ENCODE measurements at regions not wholly inside any gene's neighbourhood (a gene's known extent, or its start where the extent isn't known, plus 50 kb on each side); places are given as distances from the start of the nearest gene placed in this dataset.
A peak's percentile ranks its signal among the peaks of the same experiment; 100 is the strongest.

GRCh38 chr12:115341442-115341841 lies 657.5 kb upstream of the TBX3 start:
- DNase-seq (ENCODE audit: low read depth): peak; percentile 96
- no peak for TF ChIP-seq CTCF (IDR thresholded peaks at IDR 0.05; ENCODE audit: insufficient read depth, low read length, poor library complexity, severe bottlenecking)
- Histone ChIP-seq H3K4me3 (ENCODE audit: low read depth, low read length) (no peak overlapping the region), H3K27me3 (ENCODE audit: control insufficient read depth, insufficient read depth, low read length) (no peaks in the 10 kb centered on the region), H3K36me3 (ENCODE audit: control insufficient read depth, insufficient read depth, low read length) (no peaks in the 10 kb centered on the region)

GRCh38 chr12:115338566-115339294 lies 654.8 kb upstream of the TBX3 start:
- TF ChIP-seq CTCF (IDR thresholded peaks at IDR 0.05; ENCODE audit: insufficient read depth, low read length, poor library complexity, severe bottlenecking): no peak
- Histone ChIP-seq H3K36me3 (ENCODE audit: control insufficient read depth, insufficient read depth, low read length) (no peaks in the 10 kb centered on the region), H3K4me3 (ENCODE audit: low read depth, low read length) (no peak overlapping the region), H3K27me3 (ENCODE audit: control insufficient read depth, insufficient read depth, low read length) (no peaks in the 10 kb centered on the region)
- no peak for DNase-seq (ENCODE audit: low read depth)

- Histone ChIP-seq H3K36me3 (ENCODE audit: control insufficient read depth, insufficient read depth, low read length) (no peaks in the 10 kb centered on the region), H3K27me3 (ENCODE audit: control insufficient read depth, insufficient read depth, low read length) (no peaks in the 10 kb centered on the region), H3K4me3 (ENCODE audit: low read depth, low read length) (no peak overlapping the region)
- peak; percentile 73 for DNase-seq (ENCODE audit: low read depth)
- no peak for TF ChIP-seq CTCF (IDR thresholded peaks at IDR 0.05; ENCODE audit: insufficient read depth, low read length, poor library complexity, severe bottlenecking)
These were observed 653.9 kb upstream of the TBX3 start for GRCh38 chr12:115337693-115338543.

- Histone ChIP-seq H3K36me3 (ENCODE audit: control insufficient read depth, insufficient read depth, low read length) (no peaks in the 10 kb centered on the region), H3K4me3 (ENCODE audit: low read depth, low read length) (no peak overlapping the region), H3K27me3 (ENCODE audit: control insufficient read depth, insufficient read depth, low read length) (no peaks in the 10 kb centered on the region)
- no peak for TF ChIP-seq CTCF (IDR thresholded peaks at IDR 0.05; ENCODE audit: insufficient read depth, low read length, poor library complexity, severe bottlenecking)
- no peak for DNase-seq (ENCODE audit: low read depth)
These were observed 652.5 kb upstream of the TBX3 start for GRCh38 chr12:115336506-115336905.

- TF ChIP-seq CTCF (IDR thresholded peaks at IDR 0.05; ENCODE audit: insufficient read depth, low read length, poor library complexity, severe bottlenecking): no peak
- DNase-seq (ENCODE audit: low read depth): no peak
These were observed 651.6 kb upstream of the TBX3 start for GRCh38 chr12:115335594-115335993.

More at GRCh38 chr12:115335594-115335993, 651.6 kb upstream of the TBX3 start:
- Histone ChIP-seq H3K36me3 (ENCODE audit: control insufficient read depth, insufficient read depth, low read length) (no peaks in the 10 kb centered on the region), H3K27me3 (ENCODE audit: control insufficient read depth, insufficient read depth, low read length) (no peaks in the 10 kb centered on the region), H3K4me3 (ENCODE audit: low read depth, low read length) (no peak overlapping the region)

All from kidney epithelial cell (primary cell).